Nephron (organoid): ENCODE measurements at regions not wholly inside any gene's neighbourhood (a gene's known extent, or its start where the extent isn't known, plus 50 kb on each side); places are given as distances from the start of the nearest gene placed in this dataset.

Source experiments
- H3K27ac Mint-ChIP-seq, 3 experiments: 2 replicates each; pipeline ENCODE4 v1.8.0; 2020; ENCODE audit warnings: mixed read lengths in 3 of 3, mild to moderate bottlenecking in 2 of 3, moderate library complexity in 1 of 3
- H3K27me3 Mint-ChIP-seq: 2 replicates; pipeline ENCODE4 v1.8.0; 2021; ENCODE audit warnings: low read depth, mild to moderate bottlenecking, moderate library complexity, mixed read lengths
- H3K36me3 Mint-ChIP-seq: 2 replicates; pipeline ENCODE4 v1.8.0; 2020; ENCODE audit warnings: low read depth, mixed read lengths
- H3K4me1 Mint-ChIP-seq: 2 replicates; pipeline ENCODE4 v1.8.0; 2020; ENCODE audit warnings: mixed read lengths
- H3K4me3 Mint-ChIP-seq, 3 experiments: 2 replicates each; pipeline ENCODE4 v1.8.0; 2020; ENCODE audit warnings: mild to moderate bottlenecking in 3 of 3, mixed read lengths in 3 of 3, moderate library complexity in 2 of 3
- H3K9me3 Mint-ChIP-seq: 2 replicates; pipeline ENCODE4 v1.8.0; 2020; ENCODE audit warnings: mixed read lengths
- TF ChIP-seq, protein P1 (sequence below), 3 experiments: fragments of 200-600 bp; sonication (generic); IDR thresholded peaks; one replicate each; pipeline ENCODE4 v1.5.0; 2021; ENCODE audit warnings: antibody characterized with exemption in 3 of 3; ENCODE audit not compliant: unreplicated experiment in 3 of 3

DNA sequence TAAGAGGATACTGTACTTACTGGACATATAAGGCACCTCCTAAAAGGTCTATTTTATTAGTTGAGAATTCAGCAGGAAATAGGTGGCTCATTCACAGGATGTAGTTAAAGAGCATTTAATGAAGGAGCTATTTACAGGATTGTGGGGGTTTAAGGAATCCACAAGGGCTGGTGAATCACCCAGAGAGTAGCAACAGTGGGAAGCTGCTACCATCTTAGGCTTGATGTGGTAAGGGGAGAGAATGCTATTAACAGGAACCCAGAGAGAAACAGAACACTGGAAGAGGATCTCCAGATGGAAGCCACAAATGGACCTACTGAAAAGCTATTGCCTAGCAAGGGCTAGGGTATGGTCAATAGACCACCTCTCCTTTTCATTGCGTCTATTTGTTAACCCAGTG, 52.0 kb upstream of the COL11A1 start:
- H3K36me3 Mint-ChIP-seq: no peaks in the 10 kb centered on the region
- no peak overlapping the region for H3K27ac Mint-ChIP-seq
- H3K9me3 Mint-ChIP-seq: no peaks in the 10 kb centered on the region

More for the DNA sequence above, 52.0 kb upstream of the COL11A1 start:
- Mint-ChIP-seq H3K27me3 (no peaks in the 10 kb centered on the region), H3K4me3 (no peak overlapping the region), H3K4me1 (no peaks in the 10 kb centered on the region)
- TF ChIP-seq, protein P1, sequence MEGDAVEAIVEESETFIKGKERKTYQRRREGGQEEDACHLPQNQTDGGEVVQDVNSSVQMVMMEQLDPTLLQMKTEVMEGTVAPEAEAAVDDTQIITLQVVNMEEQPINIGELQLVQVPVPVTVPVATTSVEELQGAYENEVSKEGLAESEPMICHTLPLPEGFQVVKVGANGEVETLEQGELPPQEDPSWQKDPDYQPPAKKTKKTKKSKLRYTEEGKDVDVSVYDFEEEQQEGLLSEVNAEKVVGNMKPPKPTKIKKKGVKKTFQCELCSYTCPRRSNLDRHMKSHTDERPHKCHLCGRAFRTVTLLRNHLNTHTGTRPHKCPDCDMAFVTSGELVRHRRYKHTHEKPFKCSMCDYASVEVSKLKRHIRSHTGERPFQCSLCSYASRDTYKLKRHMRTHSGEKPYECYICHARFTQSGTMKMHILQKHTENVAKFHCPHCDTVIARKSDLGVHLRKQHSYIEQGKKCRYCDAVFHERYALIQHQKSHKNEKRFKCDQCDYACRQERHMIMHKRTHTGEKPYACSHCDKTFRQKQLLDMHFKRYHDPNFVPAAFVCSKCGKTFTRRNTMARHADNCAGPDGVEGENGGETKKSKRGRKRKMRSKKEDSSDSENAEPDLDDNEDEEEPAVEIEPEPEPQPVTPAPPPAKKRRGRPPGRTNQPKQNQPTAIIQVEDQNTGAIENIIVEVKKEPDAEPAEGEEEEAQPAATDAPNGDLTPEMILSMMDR (IDR thresholded peaks at IDR 0.05; ENCODE audit: unreplicated experiment in 3 of 3): no peak
